ENCODE measurements at regions not wholly inside any gene's neighbourhood (a gene's known extent, or its start where the extent isn't known, plus 50 kb on each side); places are given as distances from the start of the nearest gene placed in this dataset.
"Not testable (repeated sequence)": the region's sequence is repeated elsewhere in the genome, so short reads cannot be mapped to it uniquely, and the experiment has no call there.

DNA sequence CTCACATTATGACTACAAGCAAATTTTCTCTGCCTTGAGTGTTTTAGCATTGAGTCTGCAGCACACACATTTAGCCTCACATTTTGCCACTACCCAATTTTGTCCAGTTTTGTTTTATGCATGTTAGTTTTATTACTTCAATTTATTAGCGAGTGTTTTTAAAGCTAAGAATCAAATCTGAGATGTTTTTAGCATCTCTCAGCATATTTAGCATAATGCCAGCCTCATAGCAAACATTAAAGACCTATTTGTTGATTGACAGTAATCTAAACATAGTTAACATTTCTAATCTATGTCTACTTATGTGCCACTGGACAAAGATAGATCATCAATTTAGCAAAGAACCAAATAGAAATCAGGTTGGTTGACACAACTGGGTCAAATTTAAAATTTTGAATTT is 94.1 kb upstream of the NXPH2 start:
- Histone ChIP-seq H3F3A (ENCODE audit: insufficient read depth, low read length, poor library complexity, severe bottlenecking) (no peaks in the 10 kb centered on the region), H3K9ac (ENCODE audit: low read length) (no peak overlapping the region), H3K4me2 (ENCODE audit: low read length) (no peak overlapping the region), H3K4me3 (ENCODE audit: low read length) (no peak overlapping the region), H3K9me2 (ENCODE audit: insufficient read depth, low read length) (no peaks in the 10 kb centered on the region), H3K27me3 (ENCODE audit: insufficient read depth, low read depth, low read length) (no peaks in the 10 kb centered on the region), H3K36me3 (ENCODE audit: insufficient read depth, low read length) (no peaks in the 10 kb centered on the region), H3K9me3 (ENCODE audit: low read length) (no peaks in the 10 kb centered on the region), H3K79me2 (replicated peaks; ENCODE audit: insufficient read depth, low read length) (no peaks in the 10 kb centered on the region), H3K27ac (ENCODE audit: low read length) (no peak overlapping the region), H2AFZ (ENCODE audit: low read depth, low read length) (no peak overlapping the region), H4K20me1 (ENCODE audit: insufficient read depth) (no peaks in the 10 kb centered on the region)
- TF ChIP-seq EZH2 (IDR thresholded peaks at IDR 0.05; ENCODE audit: borderline replicate concordance, insufficient read depth, low read length, poor library complexity, severe bottlenecking) (no peak), MXI1 (conservative IDR thresholded peaks at IDR 0.05; ENCODE audit: poor library complexity, severe bottlenecking) (no peak), EP300 (conservative IDR thresholded peaks at IDR 0.05; ENCODE audit: poor library complexity, severe bottlenecking) (no peak), POLR2AphosphoS5 (IDR thresholded peaks at IDR 0.05) (no peak), RAD21 (conservative IDR thresholded peaks at IDR 0.05) (no peak), SMC3 (conservative IDR thresholded peaks at IDR 0.05; ENCODE audit: poor library complexity) (no peak)
- TF ChIP-seq, protein P1, sequence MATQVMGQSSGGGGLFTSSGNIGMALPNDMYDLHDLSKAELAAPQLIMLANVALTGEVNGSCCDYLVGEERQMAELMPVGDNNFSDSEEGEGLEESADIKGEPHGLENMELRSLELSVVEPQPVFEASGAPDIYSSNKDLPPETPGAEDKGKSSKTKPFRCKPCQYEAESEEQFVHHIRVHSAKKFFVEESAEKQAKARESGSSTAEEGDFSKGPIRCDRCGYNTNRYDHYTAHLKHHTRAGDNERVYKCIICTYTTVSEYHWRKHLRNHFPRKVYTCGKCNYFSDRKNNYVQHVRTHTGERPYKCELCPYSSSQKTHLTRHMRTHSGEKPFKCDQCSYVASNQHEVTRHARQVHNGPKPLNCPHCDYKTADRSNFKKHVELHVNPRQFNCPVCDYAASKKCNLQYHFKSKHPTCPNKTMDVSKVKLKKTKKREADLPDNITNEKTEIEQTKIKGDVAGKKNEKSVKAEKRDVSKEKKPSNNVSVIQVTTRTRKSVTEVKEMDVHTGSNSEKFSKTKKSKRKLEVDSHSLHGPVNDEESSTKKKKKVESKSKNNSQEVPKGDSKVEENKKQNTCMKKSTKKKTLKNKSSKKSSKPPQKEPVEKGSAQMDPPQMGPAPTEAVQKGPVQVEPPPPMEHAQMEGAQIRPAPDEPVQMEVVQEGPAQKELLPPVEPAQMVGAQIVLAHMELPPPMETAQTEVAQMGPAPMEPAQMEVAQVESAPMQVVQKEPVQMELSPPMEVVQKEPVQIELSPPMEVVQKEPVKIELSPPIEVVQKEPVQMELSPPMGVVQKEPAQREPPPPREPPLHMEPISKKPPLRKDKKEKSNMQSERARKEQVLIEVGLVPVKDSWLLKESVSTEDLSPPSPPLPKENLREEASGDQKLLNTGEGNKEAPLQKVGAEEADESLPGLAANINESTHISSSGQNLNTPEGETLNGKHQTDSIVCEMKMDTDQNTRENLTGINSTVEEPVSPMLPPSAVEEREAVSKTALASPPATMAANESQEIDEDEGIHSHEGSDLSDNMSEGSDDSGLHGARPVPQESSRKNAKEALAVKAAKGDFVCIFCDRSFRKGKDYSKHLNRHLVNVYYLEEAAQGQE (IDR thresholded peaks at IDR 0.05; ENCODE audit: borderline replicate concordance), result no peak
- TF ChIP-seq, protein P2, sequence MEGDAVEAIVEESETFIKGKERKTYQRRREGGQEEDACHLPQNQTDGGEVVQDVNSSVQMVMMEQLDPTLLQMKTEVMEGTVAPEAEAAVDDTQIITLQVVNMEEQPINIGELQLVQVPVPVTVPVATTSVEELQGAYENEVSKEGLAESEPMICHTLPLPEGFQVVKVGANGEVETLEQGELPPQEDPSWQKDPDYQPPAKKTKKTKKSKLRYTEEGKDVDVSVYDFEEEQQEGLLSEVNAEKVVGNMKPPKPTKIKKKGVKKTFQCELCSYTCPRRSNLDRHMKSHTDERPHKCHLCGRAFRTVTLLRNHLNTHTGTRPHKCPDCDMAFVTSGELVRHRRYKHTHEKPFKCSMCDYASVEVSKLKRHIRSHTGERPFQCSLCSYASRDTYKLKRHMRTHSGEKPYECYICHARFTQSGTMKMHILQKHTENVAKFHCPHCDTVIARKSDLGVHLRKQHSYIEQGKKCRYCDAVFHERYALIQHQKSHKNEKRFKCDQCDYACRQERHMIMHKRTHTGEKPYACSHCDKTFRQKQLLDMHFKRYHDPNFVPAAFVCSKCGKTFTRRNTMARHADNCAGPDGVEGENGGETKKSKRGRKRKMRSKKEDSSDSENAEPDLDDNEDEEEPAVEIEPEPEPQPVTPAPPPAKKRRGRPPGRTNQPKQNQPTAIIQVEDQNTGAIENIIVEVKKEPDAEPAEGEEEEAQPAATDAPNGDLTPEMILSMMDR (IDR thresholded peaks at IDR 0.05; ENCODE audit: poor library complexity, severe bottlenecking), result no peak

DNA sequence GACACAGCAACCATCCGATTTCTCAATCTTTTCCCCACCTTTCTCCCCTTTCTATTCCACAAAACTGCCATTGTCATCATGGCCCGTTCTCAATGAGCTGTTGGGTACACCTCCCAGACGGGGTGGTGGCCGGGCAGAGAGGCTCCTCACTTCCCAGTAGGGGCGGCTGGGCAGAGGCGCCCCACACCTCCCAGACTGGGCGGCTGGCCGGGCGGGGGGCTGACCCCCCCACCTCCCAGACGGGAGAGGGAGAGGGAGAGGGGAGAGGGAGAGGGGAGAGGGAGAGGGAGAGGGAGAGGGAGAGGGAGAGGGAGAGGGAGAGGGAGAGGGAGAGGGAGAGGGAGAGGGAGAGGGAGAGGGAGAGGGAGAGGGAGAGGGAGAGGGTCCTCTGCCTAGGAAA is 91.9 kb upstream of the NXPH2 start:
- not testable (repeated sequence) for H3K27me3 ChIP-seq (ENCODE audit: insufficient read depth, low read depth, low read length); H3K36me3 ChIP-seq (ENCODE audit: insufficient read depth, low read length); H3K27ac ChIP-seq (ENCODE audit: low read length); H3K9ac ChIP-seq (ENCODE audit: low read length); H3F3A ChIP-seq (ENCODE audit: insufficient read depth, low read length, poor library complexity, severe bottlenecking); H3K79me2 ChIP-seq (replicated peaks; ENCODE audit: insufficient read depth, low read length); H4K20me1 ChIP-seq (ENCODE audit: insufficient read depth); H3K4me3 ChIP-seq (ENCODE audit: low read length); H3K4me2 ChIP-seq (ENCODE audit: low read length); H3K9me2 ChIP-seq (ENCODE audit: insufficient read depth, low read length); H3K9me3 ChIP-seq (ENCODE audit: low read length); H2AFZ ChIP-seq (ENCODE audit: low read depth, low read length)

DNA sequence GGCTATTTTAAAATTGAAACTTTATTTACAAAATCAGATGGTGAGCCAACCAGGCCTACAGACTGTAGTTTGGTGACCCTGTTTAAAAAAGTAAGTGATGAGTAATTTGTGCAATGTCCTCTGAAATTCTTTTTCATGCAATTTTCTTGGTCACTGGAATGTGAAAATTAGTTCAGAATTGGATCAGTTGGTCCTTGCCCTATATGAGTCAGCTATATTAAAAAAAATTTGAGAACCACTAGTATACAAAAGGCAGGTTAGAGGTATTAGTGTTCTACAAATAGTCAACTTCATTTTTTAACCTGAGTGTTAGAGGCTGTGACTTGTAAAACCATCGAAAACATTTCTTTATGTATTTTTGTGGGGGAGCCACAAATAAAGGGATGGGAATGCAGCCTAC is 91.1 kb upstream of the NXPH2 start:
- Histone ChIP-seq H3K27ac (ENCODE audit: low read length) (no peak overlapping the region), H3K9ac (ENCODE audit: low read length) (no peak overlapping the region), H3K9me3 (ENCODE audit: low read length) (no peaks in the 10 kb centered on the region), H4K20me1 (ENCODE audit: insufficient read depth) (no peaks in the 10 kb centered on the region), H3F3A (ENCODE audit: insufficient read depth, low read length, poor library complexity, severe bottlenecking) (no peaks in the 10 kb centered on the region), H3K9me2 (ENCODE audit: insufficient read depth, low read length) (no peaks in the 10 kb centered on the region), H3K4me3 (ENCODE audit: low read length) (no peak overlapping the region), H3K4me2 (ENCODE audit: low read length) (no peak overlapping the region), H2AFZ (ENCODE audit: low read depth, low read length) (no peak overlapping the region), H3K36me3 (ENCODE audit: insufficient read depth, low read length) (no peaks in the 10 kb centered on the region), H3K27me3 (ENCODE audit: insufficient read depth, low read depth, low read length) (no peaks in the 10 kb centered on the region), H3K79me2 (replicated peaks; ENCODE audit: insufficient read depth, low read length) (no peaks in the 10 kb centered on the region)
- TF ChIP-seq, protein P2 (IDR thresholded peaks at IDR 0.05; ENCODE audit: poor library complexity, severe bottlenecking), result no peak
- TF ChIP-seq MXI1 (conservative IDR thresholded peaks at IDR 0.05; ENCODE audit: poor library complexity, severe bottlenecking) (no peak), TAF1 (IDR thresholded peaks at IDR 0.05; ENCODE audit: low read depth) (no peak), POLR2AphosphoS5 (IDR thresholded peaks at IDR 0.05) (no peak), SMC3 (conservative IDR thresholded peaks at IDR 0.05; ENCODE audit: poor library complexity) (no peak), RAD21 (conservative IDR thresholded peaks at IDR 0.05) (no peak), EZH2 (IDR thresholded peaks at IDR 0.05; ENCODE audit: borderline replicate concordance, insufficient read depth, low read length, poor library complexity, severe bottlenecking) (no peak), EP300 (conservative IDR thresholded peaks at IDR 0.05; ENCODE audit: poor library complexity, severe bottlenecking) (no peak)
- TF ChIP-seq, protein P1 (IDR thresholded peaks at IDR 0.05; ENCODE audit: borderline replicate concordance), result no peak
